GM21423 (cell line): ENCODE measurements at regions not wholly inside any gene's neighbourhood (a gene's known extent, or its start where the extent isn't known, plus 50 kb on each side); places are given as distances from the start of the nearest gene placed in this dataset.

Experiments used
- ATAC-seq: cut with Tn5 transposase; IDR thresholded peaks from one replicate; pipeline ENCODE4 v1.9.1; 2021; ENCODE audit warnings: mild to moderate bottlenecking, moderate library complexity; ENCODE audit not compliant: unreplicated experiment

DNA sequence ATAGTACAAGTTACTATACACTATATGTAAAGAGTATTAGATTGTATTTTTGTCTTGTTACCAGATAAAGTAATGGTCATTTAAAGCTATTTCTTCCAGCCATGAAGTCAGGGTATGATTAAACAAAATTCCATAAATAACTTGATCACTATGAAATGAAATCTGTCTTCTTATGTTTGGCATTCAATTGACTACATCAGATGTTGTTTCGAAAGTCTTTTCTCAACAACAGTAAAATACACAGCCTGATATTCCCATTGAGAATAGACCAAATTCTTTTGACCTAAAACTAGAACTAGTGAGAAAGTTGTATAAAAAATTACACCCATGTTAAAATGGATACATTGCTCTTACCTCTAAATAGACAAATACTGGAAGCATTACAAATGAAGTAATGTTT is 134.6 kb upstream of the ADAMTS5 start:
- no peak for ATAC-seq

DNA sequence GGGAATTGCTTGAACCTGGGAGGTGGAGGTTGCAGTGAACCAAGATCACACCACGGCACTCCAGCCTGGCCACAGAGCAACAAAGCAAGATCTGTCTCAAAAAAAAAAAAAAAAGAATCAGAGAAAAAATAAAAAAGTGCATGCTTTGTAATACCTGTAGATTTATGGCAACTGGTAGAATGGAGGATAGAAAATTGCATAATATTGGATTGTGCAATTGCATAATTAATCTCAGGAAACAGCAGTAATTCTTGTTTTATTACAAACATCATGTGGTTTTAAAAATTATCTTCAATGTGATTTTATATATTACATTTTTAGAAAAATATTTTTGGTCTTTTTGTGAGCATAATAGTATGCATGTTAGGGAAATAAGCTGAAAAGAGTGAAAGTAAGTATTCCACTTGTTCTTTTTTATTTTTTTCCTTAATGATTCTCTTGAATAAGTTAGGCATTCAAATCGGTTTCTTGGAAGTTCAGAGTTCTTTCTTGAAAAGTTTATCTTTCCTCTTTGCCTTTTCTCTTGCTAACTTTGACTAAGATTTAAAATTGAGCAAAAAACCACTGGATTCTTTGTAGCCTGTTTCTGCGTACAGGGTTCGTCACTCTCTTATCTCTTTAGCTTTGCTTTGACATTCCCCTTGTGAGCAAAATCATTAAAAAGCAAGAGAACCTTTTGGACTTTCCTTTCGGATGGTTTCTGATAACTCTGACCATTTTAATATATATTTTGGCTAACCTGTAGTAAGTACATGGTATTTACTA is 127.5 kb upstream of the ADAMTS5 start:
- no peak for ATAC-seq

DNA sequence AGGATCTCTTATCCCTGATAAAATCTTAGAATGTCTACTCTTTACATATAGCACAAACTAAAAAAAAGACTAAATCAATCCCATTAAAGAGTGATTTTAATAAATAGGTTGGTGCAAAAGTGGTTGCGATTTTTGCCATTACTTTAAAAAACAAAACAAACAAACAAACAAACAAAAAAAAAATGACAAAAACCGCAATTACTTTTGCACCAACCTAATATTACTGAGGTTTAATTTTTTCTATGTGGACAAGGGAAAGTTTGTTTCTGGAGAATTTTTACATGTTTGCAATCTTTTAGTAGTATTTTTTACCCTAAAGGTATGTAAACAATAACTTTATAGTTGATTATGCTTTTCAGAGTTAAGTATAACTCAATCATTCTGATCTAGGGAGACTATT is 119.7 kb upstream of the ADAMTS5 start:
- no peak for ATAC-seq

DNA sequence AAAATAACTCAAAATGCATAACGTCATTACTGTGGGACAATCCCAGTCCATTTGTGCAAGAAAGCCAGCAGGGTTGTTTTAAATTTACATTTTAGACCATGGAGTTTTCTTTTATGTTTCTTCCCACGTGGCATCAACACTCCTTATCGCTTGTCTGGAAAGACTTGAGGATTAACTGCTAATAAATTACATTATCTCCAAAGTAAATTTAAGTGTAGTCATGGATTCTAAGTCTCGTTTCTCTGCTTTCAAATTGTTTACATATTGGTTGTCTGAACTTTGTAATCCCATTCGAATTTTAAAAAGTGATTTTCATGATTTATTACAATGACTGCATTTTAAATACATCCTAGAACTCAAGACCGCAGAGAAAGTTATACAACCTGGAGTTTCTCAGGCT is 119.3 kb upstream of the ADAMTS5 start:
- ATAC-seq = no peak

DNA sequence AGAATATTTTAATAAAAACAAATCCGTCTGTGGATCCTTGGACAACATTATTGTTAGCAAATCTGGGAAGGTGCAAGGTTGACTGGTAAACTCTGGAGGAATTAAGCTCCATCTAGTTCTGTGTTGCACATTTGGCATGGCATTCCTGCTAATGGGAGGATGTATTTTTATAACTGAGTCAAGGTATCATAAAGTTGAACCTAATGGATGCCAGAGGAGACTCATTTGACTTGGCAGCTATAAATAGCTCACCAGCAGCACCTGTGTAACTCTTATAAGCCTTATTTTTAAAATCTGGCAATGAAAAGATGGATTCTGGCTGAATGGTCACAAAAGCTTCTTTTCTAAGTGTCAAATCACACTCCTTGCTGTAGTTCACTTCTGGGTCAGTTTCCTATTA is 118.5 kb upstream of the ADAMTS5 start:
- no peak for ATAC-seq

DNA sequence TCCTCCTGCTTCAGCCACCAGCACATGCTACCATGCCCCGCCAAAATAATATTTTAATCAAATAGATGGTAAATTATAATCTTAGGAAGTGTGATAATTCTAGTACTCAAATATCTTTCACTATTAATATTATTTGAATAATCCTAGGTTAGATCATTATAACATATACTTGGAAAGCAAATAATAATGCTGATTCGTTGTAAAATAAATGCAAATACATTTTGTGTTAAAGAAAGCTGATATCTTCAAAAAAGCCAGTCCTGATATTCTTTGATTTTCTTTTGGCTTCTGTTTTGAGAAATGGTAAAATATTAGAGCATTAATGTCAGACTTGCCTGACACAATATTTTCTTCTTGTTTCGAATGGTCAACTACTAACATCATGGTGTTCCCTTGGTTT is 116.3 kb upstream of the ADAMTS5 start:
- no peak for ATAC-seq

DNA sequence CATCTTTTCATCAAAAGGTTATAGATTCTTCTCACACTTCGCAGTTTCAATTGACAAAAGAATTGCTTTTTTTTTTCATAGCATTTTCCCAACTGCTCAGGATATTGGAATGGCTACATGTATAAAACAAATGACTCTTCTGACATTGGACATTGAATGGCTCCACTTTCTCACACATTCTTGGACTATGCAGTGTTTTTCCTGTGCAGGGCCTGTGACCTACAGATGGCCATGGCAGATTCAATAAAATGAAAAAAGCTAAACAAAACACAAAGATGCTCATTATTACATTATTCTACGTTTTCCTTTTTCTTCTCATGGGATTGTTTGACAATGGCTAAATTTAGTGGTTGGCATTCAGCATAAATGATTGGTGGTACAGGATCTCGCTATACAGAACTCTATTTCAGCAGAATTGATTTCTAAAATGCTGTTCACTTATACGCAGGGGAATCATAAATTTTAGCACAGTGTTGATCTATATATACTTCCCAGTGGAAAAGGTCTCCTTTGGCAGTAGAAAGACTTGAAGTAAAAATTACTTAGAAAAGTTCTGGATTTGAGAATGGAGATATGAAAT is 115.6 kb upstream of the ADAMTS5 start:
- ATAC-seq = no peak

DNA sequence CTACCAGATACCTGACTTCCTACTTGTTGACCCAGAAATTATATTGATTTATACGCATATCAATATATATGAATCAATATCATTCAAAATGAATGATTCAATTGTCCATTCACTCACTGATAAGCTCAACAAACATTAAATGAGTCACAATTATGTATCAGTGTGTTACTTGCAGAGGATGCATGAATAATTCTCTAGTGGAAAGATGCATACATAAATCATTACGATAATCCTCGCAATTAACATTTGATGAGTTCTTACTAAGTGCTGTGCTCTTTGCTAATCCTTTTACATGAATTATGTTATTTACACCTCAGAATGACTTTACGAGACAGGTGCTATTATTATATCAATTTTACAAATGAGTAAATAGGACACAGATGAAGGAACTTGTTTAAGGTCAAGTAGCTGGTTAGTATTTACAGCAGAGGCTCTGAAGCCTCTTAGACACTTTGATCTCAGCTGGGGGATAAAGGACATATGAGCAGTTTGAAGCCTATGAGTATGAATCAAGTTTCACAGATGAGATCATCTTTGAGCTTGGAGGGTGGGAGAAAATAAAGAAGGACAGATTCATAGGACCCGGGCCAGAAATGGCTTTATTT is 112.8 kb upstream of the ADAMTS5 start:
- no peak for ATAC-seq

DNA sequence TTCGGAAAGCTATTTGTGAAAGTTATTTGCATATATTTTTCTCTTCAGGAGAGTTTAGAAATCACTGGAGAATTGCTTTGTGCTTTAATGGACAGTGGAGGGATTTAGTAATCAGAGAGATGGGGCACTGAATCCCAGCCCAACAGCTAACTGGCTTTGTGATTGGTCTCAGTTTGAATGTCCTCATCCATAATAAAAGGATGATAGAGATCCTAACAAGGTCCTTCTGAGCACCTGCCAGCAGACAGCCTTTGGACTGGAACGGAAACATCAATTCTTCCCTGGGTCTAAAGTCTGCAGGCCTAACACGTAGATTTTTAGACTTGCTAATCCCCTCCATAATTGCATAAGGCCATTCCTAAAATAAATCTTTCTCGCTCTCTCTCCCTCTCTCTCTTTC is 112.0 kb upstream of the ADAMTS5 start:
- ATAC-seq = no peak

DNA sequence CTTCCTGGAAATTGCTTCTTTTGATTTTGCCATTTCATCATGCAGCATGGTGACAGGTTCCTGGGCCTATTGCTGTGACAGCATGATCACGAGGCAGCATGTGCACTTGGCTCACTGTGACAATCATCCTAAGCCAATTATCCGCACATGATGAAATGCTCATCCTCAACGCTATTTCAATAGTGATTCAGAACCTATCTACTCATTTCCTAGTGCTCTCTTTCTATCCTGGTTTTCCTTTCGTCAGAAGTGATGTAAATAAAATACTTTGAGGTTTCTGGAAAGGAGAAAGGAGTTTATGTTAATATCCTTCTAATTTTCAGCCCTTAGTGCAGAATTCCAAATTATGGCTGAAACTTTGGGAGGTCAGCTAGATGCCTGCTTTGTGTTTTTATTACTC is 110.6 kb upstream of the ADAMTS5 start:
- no peak for ATAC-seq

DNA sequence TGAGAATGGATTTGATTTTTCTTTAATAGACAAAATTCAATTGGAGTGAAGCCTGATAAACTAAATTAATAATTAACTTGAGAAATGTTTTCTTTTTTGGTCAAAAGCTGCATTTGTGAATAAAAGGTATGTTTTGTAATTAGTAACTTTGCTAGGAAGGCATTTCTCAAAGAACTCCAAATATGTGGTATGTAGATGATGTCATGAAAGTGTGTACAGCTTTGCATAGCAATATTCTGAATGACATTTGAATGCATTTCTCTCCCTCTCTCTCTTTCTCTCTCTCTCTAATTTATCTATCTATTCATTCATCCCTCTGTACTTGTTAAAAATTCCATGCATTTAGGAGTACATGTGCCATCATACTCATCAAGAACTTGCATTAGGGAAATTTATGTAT is 109.1 kb upstream of the ADAMTS5 start:
- ATAC-seq = no peak

DNA sequence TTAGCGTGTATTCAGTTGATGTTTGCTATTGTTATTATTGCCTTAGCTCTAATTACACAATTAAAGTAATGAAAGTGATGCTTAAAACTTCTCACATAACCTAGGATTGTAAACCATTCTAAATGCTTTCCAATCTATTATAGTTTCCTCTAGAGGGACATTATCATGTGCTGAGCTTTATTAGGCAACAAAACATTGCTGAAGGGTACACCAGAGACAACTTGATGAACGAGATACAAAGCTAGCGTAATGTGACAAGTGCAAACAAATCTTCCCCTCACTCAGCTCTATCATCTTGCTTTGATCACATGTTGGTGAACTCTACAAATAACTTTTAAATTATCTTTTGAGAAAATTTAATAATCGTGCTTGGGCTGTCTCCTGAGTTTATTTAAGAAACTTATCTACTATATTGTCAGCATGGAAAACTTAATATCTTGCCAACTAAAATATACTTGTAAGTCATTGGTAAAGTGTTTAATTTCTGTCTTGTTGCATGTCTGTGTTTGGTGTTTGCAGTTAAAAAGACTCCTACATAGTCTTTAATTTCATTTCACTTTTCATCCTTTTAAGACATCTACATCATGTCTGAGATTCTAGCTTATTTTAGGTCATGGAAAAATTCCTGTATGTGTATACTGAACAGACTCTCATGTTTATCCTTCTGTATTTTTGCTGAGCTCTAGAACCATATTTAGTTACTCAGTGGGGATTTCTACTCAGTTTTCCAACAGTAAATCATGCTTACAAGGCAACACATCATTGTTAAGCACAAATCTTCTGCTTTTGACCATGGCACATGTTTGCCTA is 104.2 kb upstream of the ADAMTS5 start:
- no peak for ATAC-seq

DNA sequence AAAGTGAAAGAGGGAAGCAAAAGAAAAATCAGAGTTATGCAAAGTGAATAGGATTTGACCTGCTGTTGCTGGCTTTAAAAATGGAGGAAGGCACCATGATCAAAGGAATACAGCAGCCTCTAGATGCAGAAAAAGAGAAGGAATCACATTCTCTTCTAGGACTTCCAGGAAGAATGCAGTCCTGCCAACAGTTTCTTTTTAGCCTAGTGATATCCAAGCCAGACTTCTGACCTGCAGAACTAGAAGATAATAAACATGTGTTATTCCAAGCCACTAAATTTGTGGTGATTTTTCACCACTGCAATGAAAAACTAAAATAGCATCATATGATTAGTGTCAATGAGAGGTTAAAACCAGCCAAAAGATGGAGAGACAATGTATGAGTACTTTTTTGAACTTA is 101.9 kb upstream of the ADAMTS5 start:
- ATAC-seq = no peak

DNA sequence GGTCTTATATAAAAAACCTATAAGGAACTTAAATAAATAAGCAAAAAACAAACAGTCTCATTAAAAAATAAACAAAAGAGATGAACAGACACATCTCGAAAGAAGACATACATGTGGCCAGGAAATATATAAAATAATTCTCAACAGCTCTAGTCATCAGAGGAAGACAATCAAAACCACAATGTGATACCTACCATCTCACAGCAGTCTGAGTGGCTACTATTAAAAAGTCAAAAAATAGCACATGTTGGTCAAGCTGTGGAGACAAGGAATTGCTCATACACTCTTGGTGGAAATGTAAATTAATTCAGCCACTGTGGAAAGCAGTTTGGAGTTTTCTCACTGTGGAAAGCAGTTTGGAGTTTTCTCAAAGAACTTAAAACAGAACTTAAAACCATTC is 100.3 kb upstream of the ADAMTS5 start:
- ATAC-seq = no peak

DNA sequence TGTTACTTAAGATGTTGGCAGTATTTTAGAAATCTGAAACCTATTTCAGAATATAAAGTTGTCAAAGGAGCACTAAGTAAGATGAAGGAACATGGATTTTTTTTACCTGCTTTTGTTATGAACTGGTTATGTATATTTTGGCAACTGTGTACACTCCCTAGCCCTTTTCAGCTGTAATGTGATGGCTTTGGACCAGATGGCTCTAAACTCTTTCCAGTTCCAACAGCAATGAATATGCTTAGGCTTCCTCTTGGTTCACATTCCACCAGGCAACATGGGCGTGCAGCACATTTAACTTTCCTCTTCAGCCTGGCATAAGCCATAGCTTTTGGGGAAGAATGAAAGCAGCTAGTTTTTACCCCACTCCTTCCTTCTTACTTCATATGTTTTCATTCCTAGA is 95.6 kb upstream of the ADAMTS5 start:
- ATAC-seq = no peak

DNA sequence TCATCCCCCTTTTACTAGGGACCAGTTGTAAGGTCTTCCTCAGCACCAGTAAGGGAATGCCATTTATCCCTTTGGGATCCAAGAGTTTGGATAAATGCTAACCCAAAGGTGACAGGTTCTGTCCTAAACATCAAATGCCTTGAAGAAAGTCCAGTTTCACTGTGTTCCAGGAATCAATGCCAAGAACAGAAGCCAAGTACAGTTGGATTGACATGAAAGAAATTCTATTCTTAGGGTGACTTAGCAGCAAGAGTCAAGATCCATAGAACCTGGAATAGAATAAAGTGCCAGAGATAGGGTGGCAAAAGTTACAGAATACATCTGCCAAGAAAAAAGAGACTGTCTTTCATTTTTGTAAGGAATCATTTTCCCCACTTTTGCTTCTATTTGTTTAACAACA is 94.9 kb upstream of the ADAMTS5 start:
- ATAC-seq = no peak

DNA sequence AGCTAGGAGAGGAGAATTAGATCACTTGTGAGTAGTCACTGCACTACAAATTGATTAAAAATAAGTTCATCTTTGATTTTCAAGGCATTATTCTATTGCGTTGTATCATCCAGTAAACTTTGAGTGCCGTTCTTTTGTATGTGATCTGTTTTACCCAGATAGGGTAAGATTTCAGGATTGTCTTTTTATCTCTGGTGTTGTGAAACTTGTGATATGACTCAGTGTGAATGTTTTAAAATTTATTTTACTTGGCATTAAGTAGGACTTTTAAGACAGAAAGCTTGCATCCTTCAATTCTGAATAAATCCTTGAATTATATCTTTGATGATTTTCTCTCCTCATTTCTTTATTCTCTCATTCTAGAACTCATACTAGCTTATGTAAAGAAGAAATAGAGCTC is 93.3 kb upstream of the ADAMTS5 start:
- no peak for ATAC-seq

DNA sequence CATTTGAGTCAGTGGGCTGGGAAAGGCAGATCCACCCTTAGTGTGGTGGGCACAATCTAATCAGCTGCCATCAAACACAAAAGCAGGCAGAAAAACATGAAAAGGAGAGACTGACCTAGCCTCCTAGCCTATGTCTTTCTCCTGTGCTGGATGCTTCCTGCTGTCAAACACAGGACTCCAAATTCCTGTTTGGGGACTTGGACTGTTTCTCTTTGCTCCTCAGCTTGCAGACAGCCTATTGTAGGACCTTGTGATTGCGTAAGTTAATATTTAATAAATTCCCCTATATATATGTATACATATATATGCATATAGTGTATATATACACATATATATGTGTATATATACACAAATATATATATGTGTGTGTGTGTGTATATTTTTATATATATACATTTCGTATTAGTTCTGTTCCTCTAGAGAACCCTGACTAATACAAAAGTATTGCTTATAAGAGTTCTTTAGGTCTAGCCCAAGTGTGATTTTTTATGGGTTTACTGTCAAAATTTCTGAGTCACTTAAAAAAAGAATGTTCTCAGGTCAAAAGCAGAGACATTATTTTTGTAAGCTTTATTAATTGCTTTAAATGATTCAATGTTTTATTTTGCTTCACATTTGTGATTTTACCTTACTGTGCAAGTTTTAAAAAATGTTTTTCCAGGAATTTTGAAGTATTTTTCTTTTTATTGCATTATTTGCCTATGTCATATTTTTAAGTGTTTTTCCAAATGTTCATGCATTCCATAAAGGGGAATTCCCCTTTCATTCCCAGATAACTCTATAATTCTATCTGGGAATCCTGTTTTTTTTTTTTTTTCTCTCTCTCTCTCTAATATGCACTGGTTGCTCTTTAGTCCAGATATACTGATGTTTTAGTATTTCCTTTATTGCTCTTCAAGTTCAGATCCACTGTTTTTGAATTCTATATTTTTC is 92.1 kb upstream of the ADAMTS5 start:
- no peak for ATAC-seq

DNA sequence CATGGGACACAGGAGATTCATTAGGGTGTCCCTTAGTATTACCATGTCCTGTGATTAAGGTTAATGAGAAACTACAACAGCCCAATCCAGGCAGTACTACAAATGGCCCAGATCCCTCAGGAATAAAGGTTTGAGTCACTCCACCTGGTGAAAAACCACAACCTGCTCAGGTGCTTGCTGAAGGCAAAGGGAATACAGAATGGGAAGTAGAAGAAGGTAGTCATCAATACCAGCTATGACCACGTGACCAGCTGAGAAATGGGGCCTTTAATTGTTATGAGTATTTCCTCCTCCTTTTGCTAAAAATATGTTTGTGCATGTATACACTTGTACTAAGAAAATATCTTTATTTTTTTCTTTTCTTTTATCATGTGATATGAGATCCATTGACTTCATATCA is 91.1 kb upstream of the ADAMTS5 start:
- ATAC-seq = no peak

DNA sequence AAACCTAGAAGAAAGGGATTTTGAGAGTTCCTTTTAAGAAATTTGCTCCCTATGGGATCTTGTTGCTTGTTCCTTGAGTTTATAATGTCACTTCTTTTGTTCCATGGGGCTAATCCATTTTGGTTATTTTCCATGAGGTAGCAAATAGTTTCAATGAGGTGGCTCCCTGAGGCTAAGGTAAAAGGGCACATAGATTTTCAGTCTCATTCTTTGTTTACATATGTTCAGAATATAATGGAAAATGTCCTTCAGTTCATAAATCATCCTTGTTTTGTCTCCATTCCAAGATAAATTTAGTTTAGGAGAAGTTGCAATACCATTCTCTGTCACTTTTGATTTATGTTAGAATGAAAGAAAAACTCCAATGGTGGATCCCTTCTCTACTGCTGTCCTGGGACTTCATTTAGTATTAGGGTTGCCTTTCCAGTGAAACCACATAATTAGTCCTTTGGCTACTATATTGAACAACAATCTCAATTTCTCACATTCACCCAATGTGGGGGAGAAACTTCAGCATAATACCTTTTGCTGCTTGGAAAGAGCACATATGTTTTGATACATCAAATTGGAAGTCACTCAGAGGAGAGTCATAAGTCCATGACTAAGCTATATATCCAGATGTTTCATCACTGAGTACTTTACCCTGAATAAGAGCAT is 80.9 kb upstream of the ADAMTS5 start:
- ATAC-seq = no peak
